SK-N-MC (cell line): ENCODE measurements at regions not wholly inside any gene's neighbourhood (a gene's known extent, or its start where the extent isn't known, plus 50 kb on each side); places are given as distances from the start of the nearest gene placed in this dataset.

ENCODE experiments used
- EZH2 ChIP-seq: fragments of 200-600 bp; sonication (generic); IDR thresholded peaks from one replicate; pipeline ENCODE4 v1.6.1; 2017; ENCODE audit warnings: antibody characterized with exemption
- POLR2AphosphoS5 ChIP-seq: IDR thresholded peaks from 2 replicates; pipeline ENCODE4 v1.6.1; 2012; ENCODE audit warnings: mild to moderate bottlenecking, low read depth, low read length, borderline replicate concordance

DNA sequence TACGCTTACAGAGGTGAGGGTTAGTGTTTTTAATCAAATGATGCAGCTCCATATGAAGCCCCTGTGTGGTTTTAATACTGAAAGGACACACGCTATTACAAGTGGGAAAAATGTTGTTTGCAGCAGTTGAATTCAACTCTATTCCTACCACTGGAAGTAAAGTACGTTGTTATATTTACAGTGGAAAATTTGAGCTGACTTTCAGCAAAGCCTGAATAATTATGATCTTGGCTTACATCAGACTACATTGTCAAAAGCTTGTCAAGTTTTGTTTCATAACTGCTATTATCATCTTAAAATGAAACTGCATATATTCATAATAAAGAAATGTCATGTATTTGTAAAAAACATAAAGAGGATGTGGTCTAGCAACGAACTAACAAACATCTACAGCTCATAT lies 818.5 kb downstream of the SEMA5A start:
- TF ChIP-seq POLR2AphosphoS5: no peak
- TF ChIP-seq EZH2: no peak
